HG03135 (cell line): ENCODE measurements at regions not wholly inside any gene's neighbourhood (a gene's known extent, or its start where the extent isn't known, plus 50 kb on each side); places are given as distances from the start of the nearest gene placed in this dataset.

Experiments
- ATAC-seq: cut with Tn5 transposase; IDR thresholded peaks from one replicate; pipeline ENCODE4 v1.9.1; 2021; ENCODE audit warnings: mild to moderate bottlenecking, moderate library complexity; ENCODE audit not compliant: unreplicated experiment

- ATAC-seq: no peak
These were observed 52.2 kb upstream of the DAB2IP start for GRCh38 chr9:121598965-121599871.

- no peak for ATAC-seq
These were observed 51.4 kb upstream of the DAB2IP start for GRCh38 chr9:121599872-121600585.

- no peak for ATAC-seq
These were observed 50.2 kb upstream of the DAB2IP start for GRCh38 chr9:121601194-121601593.
